Stimulated activated CD4-positive, alpha-beta T cell treated with anti-CD3 and anti-CD28 coated beads, Interleukin-15, amount 100 ng/mL, for 24 hours (primary cell): ENCODE measurements at regions not wholly inside any gene's neighbourhood (a gene's known extent, or its start where the extent isn't known, plus 50 kb on each side); places are given as distances from the start of the nearest gene placed in this dataset.
A peak's percentile ranks its signal among the peaks of the same experiment; 100 is the strongest.
"Not testable (repeated sequence)": the region's sequence is repeated elsewhere in the genome, so short reads cannot be mapped to it uniquely, and the experiment has no call there.

Source experiments
- DNase-seq: peaks from one replicate; pipeline ENCODE4 v3.0.0-alpha.2; 2020

GRCh38 chr10:91005276-91005675, 84.4 kb upstream of the ANKRD1 start:
- DNase-seq = not testable (repeated sequence)

- DNase-seq = peak; percentile 71
Observed at GRCh38 chr10:91006001-91006751, 85.3 kb upstream of the ANKRD1 start.

- no peak for DNase-seq
Observed at GRCh38 chr10:91006752-91007346, 86.0 kb upstream of the ANKRD1 start.

DNA sequence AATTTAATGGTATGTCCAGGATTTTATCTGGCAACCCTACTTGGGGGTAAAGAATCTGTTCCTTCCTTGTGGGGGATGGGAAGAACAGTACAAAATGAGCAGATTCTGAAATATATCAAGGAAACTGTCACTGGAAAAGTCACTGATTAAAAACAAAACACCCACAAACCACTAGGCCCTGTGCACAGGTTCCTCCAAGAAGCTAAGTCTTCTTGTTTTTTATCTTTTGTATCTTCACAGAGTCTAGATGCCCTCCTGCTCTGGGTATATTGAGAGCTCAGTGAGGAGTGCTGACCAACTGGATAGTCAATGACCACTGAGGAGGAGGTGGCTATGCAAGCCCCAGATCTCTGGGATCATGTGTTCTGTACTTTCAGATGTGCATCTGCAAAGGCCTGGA, 86.8 kb upstream of the ANKRD1 start:
- peak; percentile 18 for DNase-seq

DNA sequence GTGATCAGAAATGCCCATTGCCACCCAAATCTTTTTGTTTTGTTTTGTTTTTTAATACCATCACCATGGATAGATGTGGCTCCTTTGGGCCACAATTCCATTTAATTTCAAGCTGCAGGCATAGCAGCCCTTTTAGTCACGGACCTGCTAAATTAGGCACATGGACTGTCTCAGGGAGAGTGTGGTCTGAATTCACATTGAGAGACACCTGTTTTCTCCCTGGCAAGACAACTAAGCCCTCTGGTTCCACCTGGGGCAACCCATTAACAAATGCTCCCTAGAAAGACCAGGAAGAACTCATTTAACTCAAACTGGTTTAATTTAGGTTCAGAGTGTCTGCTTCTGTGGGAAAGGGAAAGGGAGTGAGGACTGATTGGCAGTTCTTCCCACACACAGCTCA, 88.2 kb upstream of the ANKRD1 start:
- no peak for DNase-seq

- DNase-seq = no peak
Observed at GRCh38 chr10:91010952-91011351, 90.1 kb upstream of the ANKRD1 start.

DNA sequence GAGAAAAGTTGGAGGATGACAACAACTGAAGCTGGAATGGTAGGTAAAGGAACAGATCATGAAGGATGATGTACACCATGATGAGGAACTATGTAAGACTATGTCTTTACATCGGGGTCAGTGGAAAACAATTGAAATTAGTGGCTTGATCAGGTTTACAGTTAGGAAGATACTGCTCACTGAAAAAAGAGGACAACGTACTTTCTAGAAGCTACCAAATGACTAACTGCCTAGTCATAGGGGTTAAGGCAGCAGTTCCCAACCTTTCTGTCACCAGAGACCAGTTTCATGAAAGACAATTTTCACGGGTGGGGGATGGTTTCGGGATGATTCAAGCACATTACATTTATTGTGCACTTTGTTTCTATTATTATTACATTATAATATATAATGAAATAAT, 91.6 kb upstream of the ANKRD1 start:
- DNase-seq = no peak

GRCh38 chr10:91013985-91014384, 93.1 kb upstream of the ANKRD1 start:
- DNase-seq = no peak

DNA sequence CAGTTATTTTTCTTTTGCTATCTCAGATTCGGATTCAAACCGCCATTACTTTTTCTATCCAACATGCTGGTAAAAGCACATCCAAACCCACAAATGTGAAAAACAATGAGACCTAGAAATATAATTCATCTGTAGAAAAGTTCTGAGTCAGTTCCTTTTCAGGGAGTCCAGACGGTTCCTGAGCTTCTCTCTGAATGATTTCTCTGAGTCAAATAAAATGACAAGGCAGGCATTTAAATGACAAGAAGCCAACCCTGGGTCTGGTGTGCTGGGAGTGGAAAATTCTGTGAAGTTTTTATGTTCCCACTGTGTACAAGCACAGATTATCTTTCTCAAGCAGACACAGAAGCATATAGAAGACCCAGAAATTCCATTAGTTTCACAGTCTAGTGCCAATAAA, 96.3 kb upstream of the ANKRD1 start:
- DNase-seq = no peak

- no peak for DNase-seq
Observed at GRCh38 chr10:91021901-91022300, 101.0 kb upstream of the ANKRD1 start.

GRCh38 chr10:91022390-91022789, 101.5 kb upstream of the ANKRD1 start:
- DNase-seq = no peak

DNA sequence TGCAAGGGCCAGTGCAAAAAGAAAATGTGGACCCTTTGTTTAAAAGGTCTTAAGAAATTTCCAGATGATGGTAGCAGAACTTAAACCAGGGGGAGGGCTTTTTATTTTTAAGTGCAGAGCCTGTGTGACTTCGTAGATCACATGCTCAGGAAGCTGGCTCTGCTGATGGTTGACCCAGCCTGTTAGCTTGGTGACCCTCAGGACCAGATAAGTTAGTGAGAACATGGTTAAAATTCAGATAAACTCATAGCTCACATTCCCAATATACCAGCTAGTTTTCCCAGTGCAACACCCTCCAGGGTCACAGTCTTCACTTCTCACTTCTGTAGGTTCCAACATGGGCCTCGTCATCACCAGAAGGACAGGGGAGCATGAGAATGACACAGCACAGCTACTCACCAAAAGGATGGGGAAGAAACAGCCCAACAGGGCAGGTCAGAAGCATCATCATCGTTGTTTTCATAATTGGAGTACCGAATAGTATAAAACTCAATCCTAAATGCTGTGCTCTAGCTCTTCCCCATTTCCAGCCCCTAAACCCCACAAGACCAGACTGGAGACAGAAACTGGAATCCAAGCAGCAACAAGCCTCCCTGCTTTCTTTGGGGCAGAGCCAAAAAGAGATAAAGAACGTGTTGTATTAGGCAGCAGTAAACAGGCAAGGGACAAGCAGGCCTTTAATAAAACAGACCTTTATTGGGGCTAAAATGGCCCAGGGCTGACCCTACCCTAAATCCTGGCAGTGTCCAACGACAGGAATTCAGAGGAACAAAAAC, 102.2 kb upstream of the ANKRD1 start:
- DNase-seq = no peak

GRCh38 chr10:91023700-91024398, 103.0 kb upstream of the ANKRD1 start:
- no peak for DNase-seq

DNA sequence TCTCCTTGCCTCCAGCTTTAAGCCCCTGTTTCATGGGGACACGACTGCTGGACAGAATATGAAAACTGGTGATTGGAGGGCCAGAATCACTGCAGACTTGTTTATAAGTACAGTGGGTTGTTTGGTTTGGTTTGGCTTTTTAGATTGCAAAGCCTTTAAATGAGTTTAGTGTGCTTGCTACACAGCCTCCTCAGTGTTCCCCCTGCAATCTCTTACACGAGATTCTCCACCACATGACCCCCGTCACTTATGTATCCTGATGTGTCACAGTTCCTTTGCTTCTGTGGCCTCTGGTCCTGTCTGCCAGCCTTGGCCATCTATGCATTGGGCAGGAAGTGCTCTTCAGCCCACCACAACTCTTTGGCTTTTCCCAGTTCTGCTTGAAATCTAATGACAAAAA, 103.7 kb upstream of the ANKRD1 start:
- DNase-seq = no peak

- DNase-seq = no peak
Observed at GRCh38 chr10:91032611-91033206, 111.8 kb upstream of the ANKRD1 start.

GRCh38 chr10:91033324-91033950, 112.5 kb upstream of the ANKRD1 start:
- no peak for DNase-seq

- DNase-seq = peak; percentile 6
Observed at GRCh38 chr10:91034042-91034441, 113.2 kb upstream of the ANKRD1 start.

- no peak for DNase-seq
Observed at GRCh38 chr10:91034494-91035159, 113.7 kb upstream of the ANKRD1 start.

DNA sequence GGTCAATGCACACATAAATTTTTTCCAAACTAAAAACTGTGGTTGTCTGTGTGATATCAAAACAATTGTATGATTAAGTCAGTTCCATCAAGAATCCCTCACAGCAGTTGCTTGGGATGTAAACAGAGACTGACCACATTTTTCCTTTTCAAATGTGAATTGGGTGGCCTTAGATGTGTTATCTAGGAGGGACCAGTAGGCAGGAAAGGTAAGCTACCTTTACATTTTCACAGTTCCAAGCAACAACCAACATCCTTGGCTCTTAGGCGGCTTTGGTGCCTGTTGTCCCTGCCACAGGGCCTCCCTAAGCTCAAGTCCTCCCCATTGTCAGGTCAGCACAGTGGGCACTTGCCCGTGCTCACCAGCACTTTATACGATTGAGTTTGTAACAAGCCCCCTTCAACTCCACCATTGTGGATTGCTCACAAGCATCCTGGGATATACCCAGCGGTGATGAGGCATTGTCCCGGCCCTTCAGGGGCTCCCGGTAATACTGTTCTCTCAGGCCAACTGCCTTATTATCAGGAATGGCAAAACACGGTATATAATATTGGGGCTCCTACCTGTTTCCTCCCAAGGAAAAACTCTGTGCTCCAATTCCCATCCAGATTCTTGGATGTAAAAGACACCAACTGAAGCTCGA, 114.9 kb upstream of the ANKRD1 start:
- no peak for DNase-seq

DNA sequence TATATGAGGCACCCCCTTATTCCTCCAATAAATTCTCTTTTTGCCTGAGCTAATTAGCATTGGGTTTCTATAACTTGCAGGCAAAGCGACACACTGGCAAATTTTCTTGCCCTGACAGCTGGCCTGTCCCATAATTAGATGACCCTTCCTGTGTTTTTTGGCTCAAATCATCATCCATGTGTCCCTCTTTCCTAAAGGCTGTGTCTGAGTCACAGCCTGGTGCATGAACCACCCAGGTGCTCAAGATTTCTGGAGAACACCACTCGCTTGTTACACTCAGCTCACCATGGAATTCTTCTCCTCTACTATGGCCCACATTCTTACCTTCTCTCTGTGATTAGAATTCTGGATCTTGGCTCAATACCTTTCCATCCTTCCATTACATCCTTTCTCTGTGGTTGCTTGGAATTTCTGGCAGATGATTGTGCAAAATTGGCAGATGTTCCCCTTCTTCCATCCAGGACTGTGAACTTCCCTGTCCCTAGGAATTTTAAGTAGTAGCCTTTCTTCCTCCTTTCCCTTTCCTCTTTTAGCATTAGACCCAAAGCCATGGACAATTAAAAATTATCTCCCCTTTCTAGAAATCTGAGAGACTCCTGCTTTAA, 116.0 kb upstream of the ANKRD1 start:
- no peak for DNase-seq

- DNase-seq = no peak
Observed at GRCh38 chr10:91038971-91039370, 118.1 kb upstream of the ANKRD1 start.
